ENCODE measurements at regions not wholly inside any gene's neighbourhood (a gene's known extent, or its start where the extent isn't known, plus 50 kb on each side); places are given as distances from the start of the nearest gene placed in this dataset.
"Not testable (repeated sequence)": the region's sequence is repeated elsewhere in the genome, so short reads cannot be mapped to it uniquely, and the experiment has no call there.

GRCh38 chr13:90945146-90945545 is 402.3 kb upstream of the MIR17HG start:
- not testable (repeated sequence) for DNase-seq

- DNase-seq, result not testable (repeated sequence)
Observed at GRCh38 chr13:90946125-90946524, 401.4 kb upstream of the MIR17HG start.

DNA sequence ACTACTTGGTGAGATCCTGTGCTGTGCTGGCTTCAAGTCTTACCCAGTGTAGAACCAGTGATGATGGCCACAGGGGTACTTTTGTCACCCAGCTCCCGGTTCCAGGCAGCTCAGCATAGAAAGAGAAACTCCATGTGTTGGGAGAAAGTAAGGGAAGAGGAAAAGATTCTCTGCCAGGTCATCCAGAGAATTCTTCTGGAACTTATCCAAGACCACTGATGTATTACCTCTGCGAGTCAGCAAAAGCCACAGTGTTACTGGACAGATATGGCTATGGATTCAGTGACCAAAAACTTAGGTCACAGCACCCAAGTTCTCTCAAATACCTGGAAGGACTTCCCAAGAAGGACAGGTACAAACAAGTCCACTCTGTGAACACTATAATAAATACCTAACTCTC is 399.5 kb upstream of the MIR17HG start:
- DNase-seq, result no peak

- peak; percentile 6 for DNase-seq
Observed at GRCh38 chr13:90950160-90950559, 397.3 kb upstream of the MIR17HG start.

DNA sequence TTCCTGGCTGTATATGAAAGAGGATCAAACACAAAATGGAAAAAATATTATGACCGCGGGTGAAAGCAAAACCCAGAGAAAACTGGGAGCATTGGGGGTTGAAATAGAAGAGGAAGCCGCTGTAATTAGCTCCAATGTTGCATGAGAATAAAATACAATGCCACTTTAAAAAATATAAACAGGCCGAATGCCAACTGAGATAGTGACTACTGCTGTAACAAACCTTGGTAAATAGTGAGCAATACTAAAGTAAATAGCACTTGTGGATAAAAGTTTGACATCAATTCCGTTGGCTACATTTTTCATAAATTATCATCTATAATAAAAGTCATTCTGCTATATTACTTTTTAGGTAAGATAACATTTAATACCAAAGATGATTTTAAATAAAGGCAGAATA is 395.8 kb upstream of the MIR17HG start:
- no peak for DNase-seq

DNA sequence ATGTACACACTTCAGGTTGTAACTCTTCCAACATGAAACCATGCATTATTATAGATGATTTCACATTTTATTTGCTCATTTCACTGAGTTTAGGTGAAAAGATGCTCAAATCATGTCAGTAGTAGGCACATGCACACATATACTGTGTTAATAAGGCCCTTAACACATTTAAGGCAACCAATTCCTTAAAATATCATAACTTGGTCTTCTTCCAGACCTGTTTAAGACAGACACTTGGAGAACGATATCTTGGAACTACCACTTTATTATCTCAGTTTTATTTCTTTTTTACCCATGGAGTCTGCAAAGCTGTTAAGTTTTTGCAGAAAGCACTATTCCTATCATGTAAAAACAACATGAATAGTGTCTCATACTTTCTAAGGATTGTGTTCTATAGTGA is 395.2 kb upstream of the MIR17HG start:
- no peak for DNase-seq

- no peak for DNase-seq
Observed at GRCh38 chr13:90954605-90955195, 392.8 kb upstream of the MIR17HG start.

GRCh38 chr13:90956031-90956430 is 391.5 kb upstream of the MIR17HG start:
- no peak for DNase-seq

GRCh38 chr13:90958866-90959265 is 388.6 kb upstream of the MIR17HG start:
- no peak for DNase-seq

GRCh38 chr13:90968166-90968904 is 379.2 kb upstream of the MIR17HG start:
- DNase-seq, result peak; percentile 37

DNA sequence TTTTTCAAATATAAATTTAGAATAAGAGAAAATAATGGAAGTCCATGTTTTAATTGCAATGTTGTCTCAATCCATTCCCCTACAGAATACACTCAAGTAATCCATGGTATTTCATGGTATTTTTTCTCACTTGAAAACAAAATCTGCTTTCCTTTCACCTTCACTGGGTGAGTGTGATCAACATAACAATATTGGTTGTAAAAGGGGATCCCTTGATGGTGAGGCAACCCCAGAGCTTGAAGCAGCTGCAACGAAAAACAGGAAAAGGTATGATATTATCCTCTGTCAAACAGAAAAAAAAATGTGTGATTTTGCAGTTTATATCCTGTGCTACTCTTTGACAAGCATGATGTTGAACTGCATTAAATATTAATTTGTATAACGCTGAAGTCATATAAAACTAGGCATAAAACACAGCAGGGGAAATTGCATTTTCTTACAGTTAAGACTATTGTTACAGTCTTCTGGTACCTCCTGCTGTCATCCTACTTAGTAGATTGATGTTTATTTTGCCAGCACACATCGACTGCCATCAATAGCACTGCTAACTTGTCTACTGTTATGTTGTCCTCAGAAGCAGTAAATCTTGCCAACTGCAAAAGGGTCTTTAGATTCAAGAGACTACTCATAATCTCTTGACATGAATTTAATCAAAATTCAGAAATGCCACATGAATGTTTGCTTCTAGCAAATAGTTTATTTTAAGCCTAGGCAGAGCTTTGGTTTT is 373.1 kb upstream of the MIR17HG start:
- DNase-seq, result no peak

- no peak for DNase-seq
Observed at GRCh38 chr13:90979059-90979458, 368.4 kb upstream of the MIR17HG start.

DNA sequence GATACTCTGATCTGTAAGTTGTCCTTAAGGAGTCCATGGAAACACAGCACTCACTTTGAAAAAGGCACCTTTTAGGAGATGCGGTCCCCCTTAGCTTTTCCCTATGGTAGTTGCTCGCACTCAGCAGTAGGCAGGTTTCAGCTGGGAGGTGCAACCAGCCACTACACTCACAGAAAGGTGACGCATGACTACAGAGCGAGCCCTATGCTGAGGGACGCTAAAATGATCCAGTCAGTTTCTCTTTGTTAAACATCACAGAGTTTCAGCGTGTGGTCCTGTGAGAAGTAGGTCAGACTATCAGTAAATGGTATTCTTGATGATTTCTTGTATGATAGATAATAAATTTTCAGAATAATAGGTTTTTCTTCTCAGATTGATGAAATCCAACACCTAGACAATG is 362.7 kb upstream of the MIR17HG start:
- no peak for DNase-seq

- DNase-seq, result no peak
Observed at GRCh38 chr13:90995001-90995400, 352.5 kb upstream of the MIR17HG start.

GRCh38 chr13:90995614-90996013 is 351.9 kb upstream of the MIR17HG start:
- DNase-seq, result no peak

GRCh38 chr13:90997951-90998350 is 349.5 kb upstream of the MIR17HG start:
- DNase-seq, result no peak

DNA sequence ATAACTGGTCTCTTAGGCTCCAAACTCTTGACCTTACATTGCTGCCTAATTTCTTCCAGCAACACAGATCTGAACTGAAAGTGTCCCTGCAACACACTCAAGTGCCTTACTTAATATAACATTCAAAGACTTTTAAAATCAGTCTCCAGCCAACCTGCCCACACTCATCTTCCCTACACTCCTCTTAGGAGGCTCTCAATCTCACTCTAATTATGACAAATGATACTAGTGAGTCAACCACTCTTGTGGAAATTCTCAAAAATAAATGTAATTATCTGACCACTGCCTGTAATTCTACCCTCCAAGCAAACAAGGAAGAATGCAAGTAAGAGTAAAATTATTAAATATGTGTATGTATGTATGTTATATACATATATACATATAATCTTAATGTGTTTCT is 348.1 kb upstream of the MIR17HG start:
- DNase-seq, result no peak

GRCh38 chr13:91001371-91001770 is 346.1 kb upstream of the MIR17HG start:
- DNase-seq, result no peak

- DNase-seq, result no peak
Observed at GRCh38 chr13:91014696-91015095, 332.8 kb upstream of the MIR17HG start.

DNA sequence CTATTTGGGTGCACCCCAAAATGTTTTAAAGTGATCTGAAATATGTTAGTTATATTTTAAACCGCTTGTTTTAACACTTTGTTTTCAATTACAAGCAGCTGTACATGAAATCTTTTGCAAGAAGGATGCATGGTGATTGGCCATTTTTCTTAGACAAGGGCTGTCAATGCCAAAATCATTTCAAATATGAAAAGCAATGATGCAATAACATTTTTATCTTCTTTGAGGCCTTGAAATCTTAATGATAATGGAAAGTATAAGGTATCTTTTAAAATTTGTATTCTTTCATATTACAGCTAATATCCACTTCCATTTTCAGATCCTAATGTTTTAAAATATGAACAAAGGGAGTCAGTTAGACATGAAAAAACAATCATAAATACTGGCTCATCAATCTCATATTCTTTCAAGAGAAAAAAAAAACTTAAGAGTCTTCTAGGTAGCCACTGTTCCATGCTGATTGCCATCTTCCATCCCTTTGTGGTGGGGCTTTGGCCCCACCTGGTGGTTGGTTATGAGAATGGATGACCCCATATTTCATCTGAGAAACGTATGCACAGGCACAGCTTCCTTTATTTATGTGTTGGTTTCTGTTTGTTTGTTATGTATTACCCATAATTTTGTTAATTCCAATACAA is 330.3 kb upstream of the MIR17HG start:
- peak; percentile 46 for DNase-seq

- DNase-seq, result peak; percentile 30
Observed at GRCh38 chr13:91017669-91018053, 329.8 kb upstream of the MIR17HG start.

- DNase-seq, result no peak
Observed at GRCh38 chr13:91020461-91021034, 326.9 kb upstream of the MIR17HG start.

- DNase-seq, result no peak
Observed at GRCh38 chr13:91024157-91024792, 323.2 kb upstream of the MIR17HG start.

Measured in MV-4-11 (cell line).